HFFc6 (cell line): ENCODE measurements at regions not wholly inside any gene's neighbourhood (a gene's known extent, or its start where the extent isn't known, plus 50 kb on each side); places are given as distances from the start of the nearest gene placed in this dataset.

ENCODE experiments used
- DNase-seq: peaks from one replicate; pipeline ENCODE4 v3.0.0-alpha.2; 2018
- H3K27ac Mint-ChIP-seq: 2 replicates; pipeline ENCODE4 v1.8.0; 2020; ENCODE audit warnings: mild to moderate bottlenecking, mixed read lengths
- H3K27me3 Mint-ChIP-seq: 2 replicates; pipeline ENCODE4 v1.8.0; 2021; ENCODE audit warnings: mild to moderate bottlenecking, moderate library complexity, mixed read lengths; ENCODE audit not compliant: insufficient read depth
- H3K36me3 Mint-ChIP-seq: 2 replicates; pipeline ENCODE4 v1.8.0; 2021; ENCODE audit warnings: low read depth, mixed read lengths
- H3K4me1 Mint-ChIP-seq: 2 replicates; pipeline ENCODE4 v1.8.0; 2020; ENCODE audit warnings: low read depth, mixed read lengths
- H3K4me3 Mint-ChIP-seq: 2 replicates; pipeline ENCODE4 v1.8.0; 2020; ENCODE audit warnings: mild to moderate bottlenecking, moderate library complexity, mixed read lengths
- H3K9me3 Mint-ChIP-seq: 2 replicates; pipeline ENCODE4 v1.8.0; 2020; ENCODE audit warnings: mild to moderate bottlenecking, mixed read lengths
- TF ChIP-seq, protein P1 (sequence below): fragments of 200-600 bp; sonication (generic); IDR thresholded peaks from 2 replicates; pipeline ENCODE4 v1.5.0; 2021; ENCODE audit warnings: antibody characterized with exemption, mild to moderate bottlenecking

DNA sequence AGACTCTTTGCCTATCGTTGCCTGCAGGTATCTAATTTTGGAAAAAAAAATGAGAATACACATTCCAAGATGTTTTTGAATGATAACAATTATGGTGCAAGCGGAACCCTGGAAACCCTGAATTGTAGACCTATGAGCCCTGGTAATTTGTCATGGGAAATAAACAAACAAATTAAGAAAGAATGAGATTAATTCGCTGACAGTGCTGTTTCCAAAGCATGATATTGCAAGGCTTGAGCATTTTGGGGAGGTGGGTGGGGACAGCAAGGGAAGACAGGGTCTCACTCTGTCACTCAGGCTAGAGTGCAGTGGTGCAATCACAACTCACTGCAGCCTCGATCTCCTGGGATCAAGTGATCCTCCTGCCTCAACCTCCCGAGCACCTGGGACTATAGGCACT lies 900.3 kb downstream of the IPMK start:
- Mint-ChIP-seq H3K9me3 (peaks cover 3% of the 10 kb centered on the region; the same call in 1 of the 2 replicates), H3K4me3 (no peak overlapping the region), H3K27ac (no peak overlapping the region), H3K36me3 (no peaks in the 10 kb centered on the region), H3K4me1 (no peaks in the 10 kb centered on the region), H3K27me3 (no peaks in the 10 kb centered on the region)
- no peak for DNase-seq
- TF ChIP-seq, protein P1, sequence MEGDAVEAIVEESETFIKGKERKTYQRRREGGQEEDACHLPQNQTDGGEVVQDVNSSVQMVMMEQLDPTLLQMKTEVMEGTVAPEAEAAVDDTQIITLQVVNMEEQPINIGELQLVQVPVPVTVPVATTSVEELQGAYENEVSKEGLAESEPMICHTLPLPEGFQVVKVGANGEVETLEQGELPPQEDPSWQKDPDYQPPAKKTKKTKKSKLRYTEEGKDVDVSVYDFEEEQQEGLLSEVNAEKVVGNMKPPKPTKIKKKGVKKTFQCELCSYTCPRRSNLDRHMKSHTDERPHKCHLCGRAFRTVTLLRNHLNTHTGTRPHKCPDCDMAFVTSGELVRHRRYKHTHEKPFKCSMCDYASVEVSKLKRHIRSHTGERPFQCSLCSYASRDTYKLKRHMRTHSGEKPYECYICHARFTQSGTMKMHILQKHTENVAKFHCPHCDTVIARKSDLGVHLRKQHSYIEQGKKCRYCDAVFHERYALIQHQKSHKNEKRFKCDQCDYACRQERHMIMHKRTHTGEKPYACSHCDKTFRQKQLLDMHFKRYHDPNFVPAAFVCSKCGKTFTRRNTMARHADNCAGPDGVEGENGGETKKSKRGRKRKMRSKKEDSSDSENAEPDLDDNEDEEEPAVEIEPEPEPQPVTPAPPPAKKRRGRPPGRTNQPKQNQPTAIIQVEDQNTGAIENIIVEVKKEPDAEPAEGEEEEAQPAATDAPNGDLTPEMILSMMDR, result no peak

GRCh38 chr10:57362811-57363210 lies 904.9 kb downstream of the IPMK start:
- DNase-seq, result no peak
- Mint-ChIP-seq H3K4me3 (no peak overlapping the region), H3K27ac (no peak overlapping the region), H3K4me1 (no peaks in the 10 kb centered on the region), H3K27me3 (no peaks in the 10 kb centered on the region), H3K36me3 (no peaks in the 10 kb centered on the region), H3K9me3 (peaks cover 3% of the 10 kb centered on the region; the same call in 1 of the 2 replicates)
- TF ChIP-seq, protein P1, result no peak

GRCh38 chr10:57353403-57354003 lies 914.2 kb downstream of the IPMK start:
- no peak overlapping the region for H3K27ac Mint-ChIP-seq
- H3K4me3 Mint-ChIP-seq, result no peak overlapping the region
- H3K36me3 Mint-ChIP-seq, result no peaks in the 10 kb centered on the region
- H3K4me1 Mint-ChIP-seq, result no peaks in the 10 kb centered on the region
- TF ChIP-seq, protein P1, result no peak
- DNase-seq, result no peak
- H3K27me3 Mint-ChIP-seq, result no peaks in the 10 kb centered on the region
- peaks cover 10% of the 10 kb centered on the region for H3K9me3 Mint-ChIP-seq

DNA sequence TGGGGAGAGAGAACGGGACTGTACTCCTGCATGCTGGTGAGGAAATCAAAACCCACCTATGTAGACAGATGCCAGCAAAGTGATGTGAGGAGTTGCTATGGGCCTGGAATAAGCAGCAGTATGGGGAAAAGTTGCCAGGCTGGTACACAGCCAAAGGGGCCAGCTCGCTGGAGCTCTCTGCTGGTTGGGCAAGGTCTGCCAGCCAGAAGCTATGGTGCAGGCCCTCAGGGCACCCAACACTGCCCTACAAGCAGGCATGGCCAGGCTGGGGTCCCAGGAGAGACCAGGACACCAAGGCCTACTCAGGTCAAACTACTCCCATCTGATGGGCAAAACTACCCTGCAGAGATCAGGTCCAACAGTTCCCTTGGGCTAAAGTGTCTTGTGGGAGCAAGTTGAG lies 916.6 kb downstream of the IPMK start:
- H3K27me3 Mint-ChIP-seq, result no peaks in the 10 kb centered on the region
- TF ChIP-seq, protein P1, result no peak
- H3K36me3 Mint-ChIP-seq, result no peaks in the 10 kb centered on the region
- H3K4me3 Mint-ChIP-seq, result no peak overlapping the region
- no peak overlapping the region for H3K27ac Mint-ChIP-seq
- H3K4me1 Mint-ChIP-seq, result no peaks in the 10 kb centered on the region
- peaks cover 10% of the 10 kb centered on the region for H3K9me3 Mint-ChIP-seq
- DNase-seq, result no peak

- TF ChIP-seq, protein P1, result no peak
- no peaks in the 10 kb centered on the region for H3K27me3 Mint-ChIP-seq
- no peaks in the 10 kb centered on the region for H3K4me1 Mint-ChIP-seq
- no peak overlapping the region for H3K27ac Mint-ChIP-seq
- H3K4me3 Mint-ChIP-seq, result no peak overlapping the region
- H3K9me3 Mint-ChIP-seq, result no peaks in the 10 kb centered on the region
- no peak for DNase-seq
- no peaks in the 10 kb centered on the region for H3K36me3 Mint-ChIP-seq
Measured at GRCh38 chr10:57341294-57341693, 926.4 kb downstream of the IPMK start.
